Glutamatergic neuron (in vitro differentiated cells): ENCODE measurements at regions not wholly inside any gene's neighbourhood (a gene's known extent, or its start where the extent isn't known, plus 50 kb on each side); places are given as distances from the start of the nearest gene placed in this dataset.
A peak's percentile ranks its signal among the peaks of the same experiment; 100 is the strongest.

Experiments
- DNase-seq: peaks from one replicate; pipeline ENCODE4 v3.0.0; 2022
- H3K27ac Mint-ChIP-seq: one replicate; pipeline ENCODE4 v1.8.0; 2020; ENCODE audit warnings: mild to moderate bottlenecking, mixed read lengths, inconsistent platforms; ENCODE audit not compliant: unreplicated experiment
- H3K27me3 Mint-ChIP-seq: one replicate; pipeline ENCODE4 v1.8.0; 2020; ENCODE audit warnings: mild to moderate bottlenecking, moderate library complexity, mixed read lengths, inconsistent platforms; ENCODE audit not compliant: unreplicated experiment
- H3K36me3 Mint-ChIP-seq: one replicate; pipeline ENCODE4 v1.8.0; 2020; ENCODE audit warnings: mild to moderate bottlenecking, mixed read lengths, inconsistent platforms; ENCODE audit not compliant: unreplicated experiment
- H3K4me1 Mint-ChIP-seq: one replicate; pipeline ENCODE4 v1.8.0; 2020; ENCODE audit warnings: mild to moderate bottlenecking, low read depth, mixed read lengths, inconsistent platforms; ENCODE audit not compliant: unreplicated experiment
- H3K4me3 Mint-ChIP-seq: one replicate; pipeline ENCODE4 v1.8.0; 2020; ENCODE audit warnings: mild to moderate bottlenecking, mixed read lengths, inconsistent platforms; ENCODE audit not compliant: unreplicated experiment
- H3K9me3 Mint-ChIP-seq: one replicate; pipeline ENCODE4 v1.8.0; 2020; ENCODE audit warnings: mild to moderate bottlenecking, moderate library complexity, mixed read lengths, inconsistent platforms; ENCODE audit not compliant: unreplicated experiment
- TF ChIP-seq, protein P1 (sequence below): fragments of 200-600 bp; sonication (generic); IDR thresholded peaks from one replicate; pipeline ENCODE4 v1.5.0; 2021; ENCODE audit not compliant: partially characterized antibody, unreplicated experiment

DNA sequence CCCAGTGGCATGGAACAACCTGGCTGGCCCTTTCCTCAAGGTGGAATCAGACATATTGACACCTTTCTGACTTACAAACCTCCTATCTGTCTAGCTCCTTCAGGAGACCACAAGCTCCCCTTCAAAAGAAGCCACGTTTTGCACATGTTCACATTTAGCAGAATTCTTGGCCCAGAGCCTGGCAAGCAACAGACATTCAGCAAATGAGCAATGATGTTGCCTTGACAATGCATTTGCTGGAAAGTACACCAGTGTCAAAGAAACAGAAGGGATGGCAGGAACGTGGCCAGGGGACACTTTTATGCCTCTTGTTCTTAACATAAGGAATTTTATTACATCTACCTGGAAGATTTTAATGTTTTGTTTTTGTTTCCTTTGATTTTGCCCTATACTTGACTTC is 85.5 kb upstream of the FGF14 start:
- no peak overlapping the region for H3K4me3 Mint-ChIP-seq
- DNase-seq: no peak
- TF ChIP-seq, protein P1, sequence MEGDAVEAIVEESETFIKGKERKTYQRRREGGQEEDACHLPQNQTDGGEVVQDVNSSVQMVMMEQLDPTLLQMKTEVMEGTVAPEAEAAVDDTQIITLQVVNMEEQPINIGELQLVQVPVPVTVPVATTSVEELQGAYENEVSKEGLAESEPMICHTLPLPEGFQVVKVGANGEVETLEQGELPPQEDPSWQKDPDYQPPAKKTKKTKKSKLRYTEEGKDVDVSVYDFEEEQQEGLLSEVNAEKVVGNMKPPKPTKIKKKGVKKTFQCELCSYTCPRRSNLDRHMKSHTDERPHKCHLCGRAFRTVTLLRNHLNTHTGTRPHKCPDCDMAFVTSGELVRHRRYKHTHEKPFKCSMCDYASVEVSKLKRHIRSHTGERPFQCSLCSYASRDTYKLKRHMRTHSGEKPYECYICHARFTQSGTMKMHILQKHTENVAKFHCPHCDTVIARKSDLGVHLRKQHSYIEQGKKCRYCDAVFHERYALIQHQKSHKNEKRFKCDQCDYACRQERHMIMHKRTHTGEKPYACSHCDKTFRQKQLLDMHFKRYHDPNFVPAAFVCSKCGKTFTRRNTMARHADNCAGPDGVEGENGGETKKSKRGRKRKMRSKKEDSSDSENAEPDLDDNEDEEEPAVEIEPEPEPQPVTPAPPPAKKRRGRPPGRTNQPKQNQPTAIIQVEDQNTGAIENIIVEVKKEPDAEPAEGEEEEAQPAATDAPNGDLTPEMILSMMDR: no peak
- H3K27me3 Mint-ChIP-seq: peaks cover 2% of the 10 kb centered on the region
- no peak overlapping the region for H3K27ac Mint-ChIP-seq
- H3K36me3 Mint-ChIP-seq: no peaks in the 10 kb centered on the region
- no peaks in the 10 kb centered on the region for H3K9me3 Mint-ChIP-seq
- H3K4me1 Mint-ChIP-seq: peaks cover 11% of the 10 kb centered on the region

DNA sequence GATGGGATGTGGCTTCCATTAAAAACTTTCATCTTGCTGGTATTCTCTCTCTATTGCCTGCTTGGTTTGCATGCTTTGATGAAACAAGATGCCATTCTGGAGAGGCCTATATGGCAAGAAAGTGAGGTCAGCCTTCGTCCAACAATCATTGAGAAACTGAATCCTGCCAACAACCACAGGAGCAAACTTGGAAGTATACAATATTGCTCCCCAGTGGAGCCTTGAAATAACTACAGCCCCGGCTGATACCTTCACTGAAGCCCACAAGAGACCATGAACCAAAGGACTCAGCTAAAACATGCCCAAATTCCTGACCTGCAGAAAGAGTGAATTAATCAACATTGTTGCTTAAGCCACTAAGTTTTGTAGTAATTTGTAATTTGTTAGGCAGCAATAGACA is 82.5 kb upstream of the FGF14 start:
- Mint-ChIP-seq H3K4me1 (peaks cover 3% of the 10 kb centered on the region), H3K27me3 (peaks cover 2% of the 10 kb centered on the region), H3K4me3 (no peak overlapping the region), H3K9me3 (no peaks in the 10 kb centered on the region), H3K27ac (no peak overlapping the region), H3K36me3 (no peaks in the 10 kb centered on the region)
- DNase-seq: no peak
- TF ChIP-seq, protein P1: peak; percentile 18

DNA sequence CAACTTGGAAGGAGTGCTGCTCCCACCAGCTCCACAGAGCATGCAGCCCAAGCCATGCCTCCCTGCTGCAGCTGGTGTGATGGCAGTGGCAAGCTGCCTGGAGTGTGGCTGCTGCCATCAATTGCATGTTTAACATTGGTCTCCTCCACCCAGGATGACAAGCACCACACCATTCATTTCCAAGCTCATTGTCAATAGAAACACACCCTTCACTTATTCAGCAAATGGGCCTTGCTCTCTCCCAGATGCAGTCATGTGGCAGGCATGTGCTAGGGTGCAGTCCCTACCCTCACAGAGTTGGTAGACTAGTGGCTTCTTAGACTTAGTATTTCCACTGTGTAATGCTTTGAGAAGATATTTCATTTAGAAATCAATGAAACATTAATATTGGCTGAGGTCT is 70.8 kb upstream of the FGF14 start:
- Mint-ChIP-seq H3K27ac (peak overlapping the region; percentile 20), H3K9me3 (peaks cover 3% of the 10 kb centered on the region), H3K36me3 (no peaks in the 10 kb centered on the region), H3K4me3 (no peak overlapping the region), H3K4me1 (peaks cover 10% of the 10 kb centered on the region), H3K27me3 (peaks cover under 1% of the 10 kb centered on the region)
- no peak for DNase-seq
- TF ChIP-seq, protein P1: no peak

DNA sequence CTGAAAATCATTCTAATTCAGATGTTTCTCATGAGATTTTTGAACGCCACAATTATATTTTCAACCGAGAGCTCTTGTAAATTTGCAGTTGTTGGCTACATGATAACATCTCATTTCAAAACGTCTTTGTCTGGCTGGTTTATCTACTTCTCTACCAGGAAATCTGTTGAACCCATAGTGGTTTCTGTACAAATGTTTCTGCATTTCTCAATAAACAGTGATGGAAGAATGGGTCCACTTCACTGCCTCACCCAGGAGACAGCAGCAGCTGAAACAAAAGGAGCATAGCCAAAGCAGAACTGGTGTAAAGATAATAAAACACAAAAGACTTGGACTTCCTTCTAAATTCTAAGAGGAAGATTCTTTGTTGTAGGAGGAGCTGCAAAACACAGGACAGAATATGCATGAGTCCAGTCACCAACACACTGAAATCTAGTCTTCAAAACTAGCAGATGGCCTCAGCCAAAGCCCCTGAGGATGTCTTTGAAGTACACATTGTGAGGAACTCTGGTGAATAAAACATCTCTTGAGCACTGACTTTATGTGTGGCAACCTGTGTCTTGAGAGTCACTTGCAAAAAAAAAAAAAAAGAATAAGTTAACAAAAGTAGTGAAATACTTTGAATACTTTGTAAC is 68.6 kb upstream of the FGF14 start:
- peaks cover 10% of the 10 kb centered on the region for H3K4me1 Mint-ChIP-seq

GRCh38 chr13:102466610-102467190 is 64.9 kb upstream of the FGF14 start:
- TF ChIP-seq, protein P1: no peak
- Mint-ChIP-seq H3K4me1 (peaks cover 10% of the 10 kb centered on the region), H3K36me3 (no peaks in the 10 kb centered on the region), H3K27ac (no peak overlapping the region), H3K27me3 (peaks cover 1% of the 10 kb centered on the region), H3K4me3 (no peak overlapping the region), H3K9me3 (peaks cover 2% of the 10 kb centered on the region)
- DNase-seq: no peak

More for the DNA sequence above, 68.6 kb upstream of the FGF14 start:
- H3K27me3 Mint-ChIP-seq: peaks cover 1% of the 10 kb centered on the region
- TF ChIP-seq, protein P1: no peak
- peak overlapping the region; percentile 12 for H3K4me3 Mint-ChIP-seq
- peaks cover 3% of the 10 kb centered on the region for H3K9me3 Mint-ChIP-seq
- H3K36me3 Mint-ChIP-seq: no peaks in the 10 kb centered on the region
- H3K27ac Mint-ChIP-seq: peak overlapping the region; percentile 84
- DNase-seq: no peak
